PC-3 (cell line): ENCODE measurements at regions not wholly inside any gene's neighbourhood (a gene's known extent, or its start where the extent isn't known, plus 50 kb on each side); places are given as distances from the start of the nearest gene placed in this dataset.

Source experiments
- CTCF ChIP-seq: fragments of 300-600 bp; sonication (generic); conservative IDR thresholded peaks from 2 replicates; pipeline ENCODE4 v1.5.1; 2017; ENCODE audit warnings: antibody characterized with exemption, low read depth, mild to moderate bottlenecking, low read length
- EZH2 ChIP-seq: fragments of 300-600 bp; sonication (generic); IDR thresholded peaks from one replicate; pipeline ENCODE4 v1.6.1; 2017; ENCODE audit warnings: antibody characterized with exemption, mild to moderate bottlenecking, low read length; ENCODE audit not compliant: unreplicated experiment
- EZH2phosphoT487 ChIP-seq: fragments of 300-600 bp; sonication (generic); IDR thresholded peaks from 2 replicates; pipeline ENCODE4 v1.6.1; 2018; ENCODE audit warnings: mild to moderate bottlenecking, antibody characterized with exemption, low read length, borderline replicate concordance

GRCh38 chr6:105667056-105667455, 264.2 kb upstream of the PREP start:
- TF ChIP-seq CTCF (no peak), EZH2 (no peak), EZH2phosphoT487 (no peak)
